ENCODE measurements at regions not wholly inside any gene's neighbourhood (a gene's known extent, or its start where the extent isn't known, plus 50 kb on each side); places are given as distances from the start of the nearest gene placed in this dataset.

GRCh38 chr10:128221117-128221516 lies 94.9 kb upstream of the MKI67 start:
- no peak for DNase-seq (ENCODE audit: low read depth, low spot score)

- no peak for DNase-seq (ENCODE audit: low read depth, low spot score)
Observed at GRCh38 chr10:128221807-128222206, 95.6 kb upstream of the MKI67 start.

GRCh38 chr10:128222332-128222849 lies 96.2 kb upstream of the MKI67 start:
- DNase-seq (ENCODE audit: low read depth, low spot score) = no peak

- no peak for DNase-seq (ENCODE audit: low read depth, low spot score)
Observed at GRCh38 chr10:128230401-128230800, 104.2 kb upstream of the MKI67 start.

- DNase-seq (ENCODE audit: low read depth, low spot score) = no peak
Observed at GRCh38 chr10:128233422-128233821, 107.2 kb upstream of the MKI67 start.

GRCh38 chr10:128237710-128238109 lies 111.5 kb upstream of the MKI67 start:
- DNase-seq (ENCODE audit: low read depth, low spot score) = no peak

GRCh38 chr10:128241023-128241422 lies 114.8 kb upstream of the MKI67 start:
- no peak for DNase-seq (ENCODE audit: low read depth, low spot score)

GRCh38 chr10:128242641-128243040 lies 116.4 kb upstream of the MKI67 start:
- no peak for DNase-seq (ENCODE audit: low read depth, low spot score)

- no peak for DNase-seq (ENCODE audit: low read depth, low spot score)
Observed at GRCh38 chr10:128245026-128245425, 118.8 kb upstream of the MKI67 start.

GRCh38 chr10:128247576-128247975 lies 121.4 kb upstream of the MKI67 start:
- DNase-seq (ENCODE audit: low read depth, low spot score) = no peak

GRCh38 chr10:128254476-128254875 lies 128.3 kb upstream of the MKI67 start:
- no peak for DNase-seq (ENCODE audit: low read depth, low spot score)

GRCh38 chr10:128257428-128257827 lies 131.2 kb upstream of the MKI67 start:
- no peak for DNase-seq (ENCODE audit: low read depth, low spot score)

GRCh38 chr10:128258421-128258976 lies 132.3 kb upstream of the MKI67 start:
- no peak for DNase-seq (ENCODE audit: low read depth, low spot score)

GRCh38 chr10:128263891-128264688 lies 137.9 kb upstream of the MKI67 start:
- DNase-seq (ENCODE audit: low read depth, low spot score) = peak; percentile 72

- no peak for DNase-seq (ENCODE audit: low read depth, low spot score)
Observed at GRCh38 chr10:128265596-128265995, 139.4 kb upstream of the MKI67 start.

- no peak for DNase-seq (ENCODE audit: low read depth, low spot score)
Observed at GRCh38 chr10:128267581-128267980, 141.4 kb upstream of the MKI67 start.

- DNase-seq (ENCODE audit: low read depth, low spot score) = peak; percentile 46
Observed at GRCh38 chr10:128268015-128268722, 141.9 kb upstream of the MKI67 start.

GRCh38 chr10:128274938-128275337 lies 148.7 kb upstream of the MKI67 start:
- DNase-seq (ENCODE audit: low read depth, low spot score) = peak; percentile 5

- DNase-seq (ENCODE audit: low read depth, low spot score) = no peak
Observed at GRCh38 chr10:128275388-128276177, 149.4 kb upstream of the MKI67 start.

GRCh38 chr10:128277267-128277840 lies 151.1 kb upstream of the MKI67 start:
- no peak for DNase-seq (ENCODE audit: low read depth, low spot score)

GRCh38 chr10:128278362-128278761 lies 152.1 kb upstream of the MKI67 start:
- no peak for DNase-seq (ENCODE audit: low read depth, low spot score)
